ENCODE measurements at regions not wholly inside any gene's neighbourhood (a gene's known extent, or its start where the extent isn't known, plus 50 kb on each side); places are given as distances from the start of the nearest gene placed in this dataset.

DNA sequence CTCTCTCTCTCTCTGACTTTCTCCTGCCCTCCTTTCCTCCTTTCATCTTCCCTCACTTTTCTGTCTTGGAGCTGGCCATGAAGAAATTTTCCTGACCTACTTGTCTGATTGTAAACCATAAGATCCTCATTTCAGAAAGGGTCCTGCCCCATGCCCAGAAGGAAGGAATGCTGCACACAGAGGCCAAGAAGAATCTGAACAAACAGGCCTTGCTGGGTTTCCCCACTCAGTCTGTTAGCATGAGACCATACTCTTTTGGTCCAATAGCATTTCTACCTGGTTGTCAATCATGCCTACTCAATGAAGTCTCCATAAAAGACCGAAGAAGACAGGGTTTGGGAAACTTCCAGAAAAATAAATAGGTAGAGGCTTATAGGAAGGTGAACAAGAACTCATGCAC is 128.7 kb downstream of the MAB21L3 start:
- TF ChIP-seq CTCF (conservative IDR thresholded peaks at IDR 0.05; ENCODE audit: low read depth, low read length) (no peak), EZH2 (IDR thresholded peaks at IDR 0.05; ENCODE audit: low read length, unreplicated experiment) (no peak)

All from PC-3 (cell line).